Middle frontal gyrus (tissue), 1 donor: ENCODE measurements at regions not wholly inside any gene's neighbourhood (a gene's known extent, or its start where the extent isn't known, plus 50 kb on each side); places are given as distances from the start of the nearest gene placed in this dataset.

Source experiments
- DNase-seq: peaks from one replicate; pipeline ENCODE4 v3.0.0-alpha.2; 2015; ENCODE audit warnings: low spot score; ENCODE audit errors: extremely low spot score

- no peak for DNase-seq
These were observed 246.0 kb upstream of the DAAM1 start for GRCh38 chr14:58942516-58942915.

- no peak for DNase-seq
These were observed 244.0 kb upstream of the DAAM1 start for GRCh38 chr14:58944343-58944967.

- DNase-seq = no peak
These were observed 243.5 kb upstream of the DAAM1 start for GRCh38 chr14:58944968-58945356.

- no peak for DNase-seq
These were observed 242.0 kb upstream of the DAAM1 start for GRCh38 chr14:58946431-58946830.

GRCh38 chr14:58947156-58947555 is 241.3 kb upstream of the DAAM1 start:
- DNase-seq = no peak

GRCh38 chr14:58947814-58948445 is 240.5 kb upstream of the DAAM1 start:
- no peak for DNase-seq

- no peak for DNase-seq
These were observed 237.9 kb upstream of the DAAM1 start for GRCh38 chr14:58950555-58950954.

- DNase-seq = no peak
These were observed 237.3 kb upstream of the DAAM1 start for GRCh38 chr14:58951143-58951542.

GRCh38 chr14:58954052-58954451 is 234.4 kb upstream of the DAAM1 start:
- no peak for DNase-seq

GRCh38 chr14:58954901-58955861 is 233.3 kb upstream of the DAAM1 start:
- DNase-seq = no peak

- no peak for DNase-seq
These were observed 227.3 kb upstream of the DAAM1 start for GRCh38 chr14:58961045-58961731.

GRCh38 chr14:58963873-58964597 is 224.4 kb upstream of the DAAM1 start:
- no peak for DNase-seq

GRCh38 chr14:58964598-58964928 is 223.9 kb upstream of the DAAM1 start:
- DNase-seq = no peak

- DNase-seq = no peak
These were observed 222.9 kb upstream of the DAAM1 start for GRCh38 chr14:58965601-58966000.

- DNase-seq = no peak
These were observed 221.5 kb upstream of the DAAM1 start for GRCh38 chr14:58966997-58967396.

GRCh38 chr14:58969951-58970751 is 218.3 kb upstream of the DAAM1 start:
- DNase-seq = no peak

GRCh38 chr14:58972233-58973017 is 216.0 kb upstream of the DAAM1 start:
- DNase-seq = no peak

- DNase-seq = no peak
These were observed 211.1 kb upstream of the DAAM1 start for GRCh38 chr14:58977366-58977765.

- no peak for DNase-seq
These were observed 210.1 kb upstream of the DAAM1 start for GRCh38 chr14:58978343-58978742.
